NCI-H146 treated with DMSO at 0.1 percent for 48 hours (cell line): ENCODE measurements at regions not wholly inside any gene's neighbourhood (a gene's known extent, or its start where the extent isn't known, plus 50 kb on each side); places are given as distances from the start of the nearest gene placed in this dataset.
A peak's percentile ranks its signal among the peaks of the same experiment; 100 is the strongest.

Experiments used
- DNase-seq: peaks from one replicate; lab custom pipeline; 2025; ENCODE audit not compliant: unreplicated experiment; lab: John Stamatoyannopoulos, UW

- DNase-seq, result no peak
Observed at GRCh38 chr14:36083317-36083716, 93.2 kb downstream of the PTCSC3 start.

GRCh38 chr14:36078080-36078479 is 98.4 kb downstream of the PTCSC3 start:
- no peak for DNase-seq

GRCh38 chr14:36076197-36076596 is 100.3 kb downstream of the PTCSC3 start:
- DNase-seq, result no peak

GRCh38 chr14:36075203-36075602 is 101.3 kb downstream of the PTCSC3 start:
- DNase-seq, result no peak

- DNase-seq, result no peak
Observed at GRCh38 chr14:36070720-36071043, 105.8 kb downstream of the PTCSC3 start.

- DNase-seq, result peak; percentile 29
Observed at GRCh38 chr14:36070031-36070719, 106.3 kb downstream of the PTCSC3 start.

- peak; percentile 39 for DNase-seq
Observed at GRCh38 chr14:36069535-36069900, 107.0 kb downstream of the PTCSC3 start.

- DNase-seq, result no peak
Observed at GRCh38 chr14:36068777-36069534, 107.6 kb downstream of the PTCSC3 start.

GRCh38 chr14:36067428-36068187 is 108.9 kb downstream of the PTCSC3 start:
- no peak for DNase-seq

GRCh38 chr14:36066636-36067035 is 109.9 kb downstream of the PTCSC3 start:
- DNase-seq, result no peak

- no peak for DNase-seq
Observed at GRCh38 chr14:36065831-36066230, 110.7 kb downstream of the PTCSC3 start.

GRCh38 chr14:36059531-36059930 is 117.0 kb downstream of the PTCSC3 start:
- no peak for DNase-seq

GRCh38 chr14:36057452-36058116 is 118.9 kb downstream of the PTCSC3 start:
- peak; percentile 40 for DNase-seq

GRCh38 chr14:36056845-36057244 is 119.7 kb downstream of the PTCSC3 start:
- no peak for DNase-seq

- no peak for DNase-seq
Observed at GRCh38 chr14:36055681-36056225, 120.8 kb downstream of the PTCSC3 start.

- no peak for DNase-seq
Observed at GRCh38 chr14:36055052-36055378, 121.5 kb downstream of the PTCSC3 start.

GRCh38 chr14:36054353-36055051 is 122.0 kb downstream of the PTCSC3 start:
- no peak for DNase-seq

GRCh38 chr14:36052681-36053080 is 123.8 kb downstream of the PTCSC3 start:
- DNase-seq, result no peak

- no peak for DNase-seq
Observed at GRCh38 chr14:36052063-36052462, 124.5 kb downstream of the PTCSC3 start.

- no peak for DNase-seq
Observed at GRCh38 chr14:36048667-36049066, 127.9 kb downstream of the PTCSC3 start.

- no peak for DNase-seq
Observed at GRCh38 chr14:36047912-36048311, 128.6 kb downstream of the PTCSC3 start.
